Caco-2 (cell line): ENCODE measurements at regions not wholly inside any gene's neighbourhood (a gene's known extent, or its start where the extent isn't known, plus 50 kb on each side); places are given as distances from the start of the nearest gene placed in this dataset.
"Not testable (repeated sequence)": the region's sequence is repeated elsewhere in the genome, so short reads cannot be mapped to it uniquely, and the experiment has no call there.

Experiments used
- BruUV-seq: library from RNA; stranded (reverse); fragments of 400-500 nt; replicated peaks from 2 replicates; lab custom pipeline; 2021; lab: Mats Ljungman, UMichigan
- CTCF ChIA-PET: fragments of 300-600 bp; sonication (Branson Sonifier 250); formaldehyde crosslinking; loops from one replicate; lab custom pipeline; 2022; ENCODE audit warnings: antibody characterized with exemption; lab: Charles Lee
- POLR2A ChIA-PET: fragments of 300-600 bp; sonication (Branson Sonifier 250); formaldehyde crosslinking; loops from one replicate; lab custom pipeline; 2022; ENCODE audit warnings: antibody characterized with exemption; lab: Charles Lee
- DNase-seq, 2 experiments: peaks; one replicate each; pipeline versions ENCODE4 v3.0.0 to v3.0.0-alpha.2; 2020 to 2022
- H3K27me3 ChIP-seq: replicated peaks from 2 replicates; pipeline ENCODE4 v1.6.0; 2011; ENCODE audit warnings: low read length; ENCODE audit not compliant: control insufficient read depth, insufficient read depth
- H3K36me3 ChIP-seq: 2 replicates; pipeline ENCODE4 v1.5.1; 2011; ENCODE audit warnings: low read length; ENCODE audit not compliant: control insufficient read depth, insufficient read depth
- H3K4me1 ChIP-seq: fragments of 250-450 bp; sonication (Bioruptor Pico); 2 replicates; pipeline ENCODE4 v1.5.1; 2020; ENCODE audit warnings: mild to moderate bottlenecking
- H3K4me3 ChIP-seq: 2 replicates; pipeline ENCODE4 v1.5.1; 2011; ENCODE audit warnings: low read depth, mild to moderate bottlenecking, control low read depth, low read length
- H3K9me3 ChIP-seq: fragments of 250-450 bp; sonication (Bioruptor Pico); 2 replicates; pipeline ENCODE4 v1.5.1; 2020; ENCODE audit warnings: mild to moderate bottlenecking, moderate library complexity
- H3K27ac Mint-ChIP-seq: one replicate; pipeline ENCODE4 v1.8.0; 2022; ENCODE audit warnings: mixed read lengths; ENCODE audit not compliant: unreplicated experiment
- H3K27me3 Mint-ChIP-seq: one replicate; pipeline ENCODE4 v1.8.0; 2022; ENCODE audit warnings: mixed read lengths; ENCODE audit not compliant: insufficient read depth, unreplicated experiment
- H3K36me3 Mint-ChIP-seq: one replicate; pipeline ENCODE4 v1.8.0; 2022; ENCODE audit warnings: mild to moderate bottlenecking, mixed read lengths; ENCODE audit not compliant: insufficient read depth, unreplicated experiment
- H3K4me1 Mint-ChIP-seq: one replicate; pipeline ENCODE4 v1.8.0; 2022; ENCODE audit warnings: low read depth, mixed read lengths; ENCODE audit not compliant: unreplicated experiment
- H3K4me3 Mint-ChIP-seq: one replicate; pipeline ENCODE4 v1.8.0; 2022; ENCODE audit warnings: mild to moderate bottlenecking, moderate library complexity, mixed read lengths; ENCODE audit not compliant: unreplicated experiment
- H3K9me3 Mint-ChIP-seq: one replicate; pipeline ENCODE4 v1.8.0; 2022; ENCODE audit warnings: mixed read lengths; ENCODE audit not compliant: unreplicated experiment
- intact Hi-C: fragments of 100-400 bp; cut with micrococcal nuclease; formaldehyde crosslinking; loops from one replicate; pipeline ENCODE4 v1.10.0; 2022; ENCODE audit not compliant: unreplicated experiment
- TF ChIP-seq, protein P1 (sequence below), 2 experiments: fragments of 200-600 bp in 1 of 2; IDR thresholded peaks; 1 replicate in 1 of 2; 2 replicates in 1 of 2; pipeline versions ENCODE4 v1.5.1 to v1.8.0; 2011 to 2022; ENCODE audit warnings: antibody characterized with exemption in 1 of 2, control low read depth in 1 of 2, inconsistent platforms in 1 of 2, low read depth in 1 of 2, low read length in 1 of 2, mild to moderate bottlenecking in 1 of 2, moderate library complexity in 1 of 2; ENCODE audit not compliant: insufficient read depth in 1 of 2, severe bottlenecking in 1 of 2, unreplicated experiment in 1 of 2

GRCh38 chr12:14076538-14076937 lies 95.1 kb upstream of the GRIN2B start:
- ChIA-PET CTCF (no interaction called here), POLR2A (no interaction called here)
- Mint-ChIP-seq H3K9me3 (peaks cover 10% of the 10 kb centered on the region), H3K36me3 (no peaks in the 10 kb centered on the region), H3K4me3 (no peak overlapping the region), H3K27ac (no peak overlapping the region), H3K4me1 (peaks cover 7% of the 10 kb centered on the region), H3K27me3 (no peaks in the 10 kb centered on the region)
- intact Hi-C loops, result no loop called here
- no peaks in the 10 kb centered on the region for H3K27me3 ChIP-seq
- BruUV-seq, result no TSS peak
- peaks cover 9% of the 10 kb centered on the region for H3K4me1 ChIP-seq
- no peak overlapping the region for H3K4me3 ChIP-seq
- H3K9me3 ChIP-seq, result peaks cover 6% of the 10 kb centered on the region; the same call in 1 of the 2 replicates
- no peak for DNase-seq
- TF ChIP-seq, protein P1, sequence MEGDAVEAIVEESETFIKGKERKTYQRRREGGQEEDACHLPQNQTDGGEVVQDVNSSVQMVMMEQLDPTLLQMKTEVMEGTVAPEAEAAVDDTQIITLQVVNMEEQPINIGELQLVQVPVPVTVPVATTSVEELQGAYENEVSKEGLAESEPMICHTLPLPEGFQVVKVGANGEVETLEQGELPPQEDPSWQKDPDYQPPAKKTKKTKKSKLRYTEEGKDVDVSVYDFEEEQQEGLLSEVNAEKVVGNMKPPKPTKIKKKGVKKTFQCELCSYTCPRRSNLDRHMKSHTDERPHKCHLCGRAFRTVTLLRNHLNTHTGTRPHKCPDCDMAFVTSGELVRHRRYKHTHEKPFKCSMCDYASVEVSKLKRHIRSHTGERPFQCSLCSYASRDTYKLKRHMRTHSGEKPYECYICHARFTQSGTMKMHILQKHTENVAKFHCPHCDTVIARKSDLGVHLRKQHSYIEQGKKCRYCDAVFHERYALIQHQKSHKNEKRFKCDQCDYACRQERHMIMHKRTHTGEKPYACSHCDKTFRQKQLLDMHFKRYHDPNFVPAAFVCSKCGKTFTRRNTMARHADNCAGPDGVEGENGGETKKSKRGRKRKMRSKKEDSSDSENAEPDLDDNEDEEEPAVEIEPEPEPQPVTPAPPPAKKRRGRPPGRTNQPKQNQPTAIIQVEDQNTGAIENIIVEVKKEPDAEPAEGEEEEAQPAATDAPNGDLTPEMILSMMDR (IDR thresholded peaks at IDR 0.05; ENCODE audit: insufficient read depth in 1 of 2, low read depth in 1 of 2, low read length in 1 of 2, severe bottlenecking in 1 of 2, unreplicated experiment in 1 of 2), result no peak
- no peaks in the 10 kb centered on the region for H3K36me3 ChIP-seq

GRCh38 chr12:14086838-14087237 lies 105.4 kb upstream of the GRIN2B start:
- no peak overlapping the region for H3K27ac Mint-ChIP-seq
- Histone ChIP-seq H3K4me3 (no peak overlapping the region), H3K9me3 (no peaks in the 10 kb centered on the region), H3K27me3 (no peaks in the 10 kb centered on the region), H3K4me1 (no peaks in the 10 kb centered on the region), H3K36me3 (no peaks in the 10 kb centered on the region)
- H3K36me3 Mint-ChIP-seq, result no peaks in the 10 kb centered on the region
- DNase-seq, result no peak
- POLR2A ChIA-PET, result no interaction called here
- CTCF ChIA-PET, result no interaction called here
- no peak overlapping the region for H3K4me3 Mint-ChIP-seq
- intact Hi-C loops, result no loop called here
- H3K27me3 Mint-ChIP-seq, result peaks cover 4% of the 10 kb centered on the region
- TF ChIP-seq, protein P1 (IDR thresholded peaks at IDR 0.05; ENCODE audit: insufficient read depth in 1 of 2, low read depth in 1 of 2, low read length in 1 of 2, severe bottlenecking in 1 of 2, unreplicated experiment in 1 of 2), result no peak
- peaks cover 11% of the 10 kb centered on the region for H3K9me3 Mint-ChIP-seq
- no TSS peak for BruUV-seq
- H3K4me1 Mint-ChIP-seq, result no peaks in the 10 kb centered on the region

DNA sequence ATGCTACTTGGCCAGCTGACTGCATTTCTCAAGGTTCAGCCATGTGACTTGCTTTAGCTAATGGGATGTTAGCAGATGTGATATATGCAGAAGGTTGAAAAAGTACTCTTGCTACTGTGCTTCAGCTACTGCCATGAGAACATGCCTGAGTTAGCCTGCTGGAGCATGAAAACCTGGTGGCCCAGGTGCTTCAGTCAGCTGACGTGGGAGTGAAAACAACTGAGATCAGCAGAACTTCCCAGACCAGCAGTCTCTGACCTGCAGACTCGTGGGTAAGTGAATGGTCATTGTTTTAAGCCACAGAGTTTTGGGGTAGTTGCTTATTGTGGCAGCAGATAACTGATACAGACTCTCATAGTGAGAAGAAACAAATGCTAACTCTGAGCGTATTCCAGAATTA lies 118.6 kb upstream of the GRIN2B start:
- Histone ChIP-seq H3K4me1 (no peaks in the 10 kb centered on the region), H3K27me3 (no peaks in the 10 kb centered on the region), H3K4me3 (no peak overlapping the region), H3K9me3 (no peaks in the 10 kb centered on the region), H3K36me3 (no peaks in the 10 kb centered on the region)
- intact Hi-C loops, result no loop called here
- ChIA-PET POLR2A (no interaction called here), CTCF (interaction anchor here (0.6 kb wide), 1 partner anchor 384 kb away, joined by 3 read pairs; no protein-coding TSS in a partner anchor)
- no peaks in the 10 kb centered on the region for H3K36me3 Mint-ChIP-seq
- H3K4me1 Mint-ChIP-seq, result no peaks in the 10 kb centered on the region
- H3K27me3 Mint-ChIP-seq, result peaks cover 11% of the 10 kb centered on the region
- no peak overlapping the region for H3K27ac Mint-ChIP-seq
- no peak for DNase-seq
- peaks cover 11% of the 10 kb centered on the region for H3K9me3 Mint-ChIP-seq
- BruUV-seq, result no TSS peak
- no peak overlapping the region for H3K4me3 Mint-ChIP-seq
- TF ChIP-seq, protein P1 (IDR thresholded peaks at IDR 0.05; ENCODE audit: insufficient read depth in 1 of 2, low read depth in 1 of 2, low read length in 1 of 2, severe bottlenecking in 1 of 2, unreplicated experiment in 1 of 2), result no peak

DNA sequence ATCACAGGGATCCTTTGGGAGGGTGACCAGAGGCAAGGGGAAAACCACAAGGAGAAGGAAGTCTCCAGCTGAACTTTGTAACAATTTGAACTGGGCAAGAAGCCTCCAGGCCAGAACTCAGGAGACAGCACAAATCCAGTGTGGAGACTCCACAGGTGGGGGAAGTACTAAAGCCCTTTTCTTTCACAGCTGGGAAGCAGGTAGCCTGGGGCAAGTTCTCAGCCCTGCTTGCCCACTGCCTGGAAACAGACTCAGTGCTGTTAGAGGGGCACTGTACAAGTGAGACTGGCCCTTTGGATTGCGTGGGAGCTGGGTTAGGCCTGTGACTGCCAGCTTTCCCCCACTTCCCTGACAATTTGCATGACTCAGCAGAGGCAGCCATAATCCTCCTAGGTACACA lies 120.2 kb upstream of the GRIN2B start:
- Mint-ChIP-seq H3K9me3 (peaks cover 13% of the 10 kb centered on the region), H3K27me3 (peaks cover 11% of the 10 kb centered on the region)
- H3K9me3 ChIP-seq, DNase-seq, H3K4me3 Mint-ChIP-seq, intact Hi-C loops, H3K4me1 ChIP-seq, H3K36me3 Mint-ChIP-seq, BruUV-seq, H3K36me3 ChIP-seq, POLR2A ChIA-PET, H3K27ac Mint-ChIP-seq, H3K4me1 Mint-ChIP-seq, H3K27me3 ChIP-seq, CTCF ChIA-PET, H3K4me3 ChIP-seq: not testable (repeated sequence)
